B cell (primary cell): ENCODE measurements at regions not wholly inside any gene's neighbourhood (a gene's known extent, or its start where the extent isn't known, plus 50 kb on each side); places are given as distances from the start of the nearest gene placed in this dataset.
"Not testable (repeated sequence)": the region's sequence is repeated elsewhere in the genome, so short reads cannot be mapped to it uniquely, and the experiment has no call there.

ENCODE experiments used
- CTCF ChIP-seq: fragments of 200-600 bp; IDR thresholded peaks from one replicate; pipeline ENCODE4 v1.8.0; 2022; ENCODE audit warnings: antibody characterized with exemption, mild to moderate bottlenecking
- EZH2 ChIP-seq: IDR thresholded peaks from 2 replicates; pipeline ENCODE4 v1.6.1; 2012; ENCODE audit warnings: borderline replicate concordance, low read depth, mild to moderate bottlenecking, moderate library complexity, low read length; ENCODE audit not compliant: insufficient read depth, poor library complexity, severe bottlenecking

- not testable (repeated sequence) for TF ChIP-seq CTCF, EZH2
These were observed 180.3 kb downstream of the NPIPA7 start for GRCh38 chr16:16559179-16559740.
